Activated T-helper 1 cell treated with anti-CD3 and anti-CD28 coated beads, Interleukin-2, amount 50 U/mL, for 16 hours (primary cell): ENCODE measurements at regions not wholly inside any gene's neighbourhood (a gene's known extent, or its start where the extent isn't known, plus 50 kb on each side); places are given as distances from the start of the nearest gene placed in this dataset.

Source experiments
- DNase-seq, 2 donors: peaks; one replicate each; pipeline ENCODE4 v3.0.0-alpha.2; 2020; ENCODE audit warnings: low read depth in 1 of 2, low spot score in 1 of 2

GRCh38 chr11:80632691-80633090 lies 1191.9 kb upstream of the TENM4 start:
- DNase-seq = no peak

DNA sequence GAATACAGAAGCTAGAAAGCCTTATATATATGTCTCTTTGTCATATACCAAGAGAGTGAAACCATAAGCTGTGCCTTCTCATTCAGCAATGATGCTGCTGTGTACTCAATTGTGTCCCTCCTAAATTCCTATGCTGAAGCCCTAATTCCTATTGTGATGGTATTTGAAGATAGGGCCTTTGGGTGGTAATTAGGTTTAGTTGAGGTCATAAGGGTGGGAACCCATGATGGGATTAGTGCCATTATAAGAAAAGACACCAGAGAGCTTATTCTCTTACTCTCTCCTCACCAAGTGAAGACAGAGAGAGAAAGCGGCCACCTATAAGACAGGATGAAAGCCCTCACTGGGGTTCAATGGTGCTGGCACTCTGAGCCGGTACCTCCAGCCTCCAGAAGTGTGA lies 1191.3 kb upstream of the TENM4 start:
- DNase-seq = no peak

GRCh38 chr11:80629466-80629865 lies 1188.6 kb upstream of the TENM4 start:
- no peak for DNase-seq

DNA sequence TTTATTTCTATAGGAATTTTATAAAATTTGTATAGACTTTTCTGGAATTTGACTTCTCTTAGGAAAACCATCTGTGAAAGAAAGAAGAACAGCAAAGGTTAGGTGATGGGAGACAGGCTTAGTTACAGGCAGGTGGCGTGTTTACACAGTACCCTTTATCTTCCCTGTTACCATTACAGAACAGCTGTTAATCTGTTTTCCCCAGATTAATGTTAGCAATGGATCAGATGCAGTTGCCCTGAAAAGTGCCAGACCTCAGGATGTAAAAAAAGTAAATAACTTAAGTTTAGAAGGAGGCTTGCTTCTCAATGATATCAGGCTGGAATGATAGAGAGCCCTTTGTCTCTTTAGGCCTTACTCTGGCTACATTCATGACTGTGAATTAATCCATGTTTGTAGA lies 1186.5 kb upstream of the TENM4 start:
- no peak for DNase-seq

DNA sequence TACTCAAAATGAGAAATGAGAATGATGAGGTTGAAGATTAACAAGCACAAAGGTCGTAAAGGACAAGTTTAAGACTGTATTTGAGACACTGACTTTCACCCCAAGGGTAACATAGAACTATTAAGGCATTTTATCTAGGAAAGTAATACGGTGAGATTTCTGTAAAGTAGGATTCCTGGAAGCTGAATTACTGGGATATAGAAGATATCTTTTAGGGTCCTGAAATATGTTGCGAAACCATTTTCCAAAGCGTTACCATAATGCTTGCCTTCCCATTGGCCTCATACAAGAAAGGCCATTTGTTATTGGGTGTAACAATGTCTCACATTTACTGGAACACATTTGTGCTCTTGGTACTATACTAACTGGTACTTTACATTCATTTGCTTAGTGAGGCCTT lies 1185.9 kb upstream of the TENM4 start:
- DNase-seq = no peak

DNA sequence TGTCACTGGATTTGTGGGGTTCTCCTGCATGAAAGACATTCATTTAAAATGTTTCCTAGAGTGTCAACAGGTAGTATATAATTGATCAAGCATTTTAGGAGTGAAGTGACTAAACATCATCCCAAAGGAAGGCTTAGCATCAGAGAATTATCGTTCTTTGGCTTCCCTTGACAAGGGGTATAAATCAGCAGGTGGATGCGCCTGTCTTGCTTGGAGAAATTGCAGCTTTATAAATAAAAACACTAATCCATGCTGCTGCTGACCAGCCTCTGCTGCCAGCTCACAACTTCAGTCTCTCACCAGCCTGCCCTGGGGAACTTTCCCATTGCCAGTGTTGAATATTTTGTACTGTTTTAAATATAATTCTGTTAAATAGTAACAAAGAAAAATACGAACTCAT lies 1184.7 kb upstream of the TENM4 start:
- no peak for DNase-seq

GRCh38 chr11:80621871-80622270 lies 1181.0 kb upstream of the TENM4 start:
- no peak for DNase-seq

GRCh38 chr11:80620867-80621266 lies 1180.0 kb upstream of the TENM4 start:
- no peak for DNase-seq

GRCh38 chr11:80617156-80617555 lies 1176.3 kb upstream of the TENM4 start:
- DNase-seq = no peak

DNA sequence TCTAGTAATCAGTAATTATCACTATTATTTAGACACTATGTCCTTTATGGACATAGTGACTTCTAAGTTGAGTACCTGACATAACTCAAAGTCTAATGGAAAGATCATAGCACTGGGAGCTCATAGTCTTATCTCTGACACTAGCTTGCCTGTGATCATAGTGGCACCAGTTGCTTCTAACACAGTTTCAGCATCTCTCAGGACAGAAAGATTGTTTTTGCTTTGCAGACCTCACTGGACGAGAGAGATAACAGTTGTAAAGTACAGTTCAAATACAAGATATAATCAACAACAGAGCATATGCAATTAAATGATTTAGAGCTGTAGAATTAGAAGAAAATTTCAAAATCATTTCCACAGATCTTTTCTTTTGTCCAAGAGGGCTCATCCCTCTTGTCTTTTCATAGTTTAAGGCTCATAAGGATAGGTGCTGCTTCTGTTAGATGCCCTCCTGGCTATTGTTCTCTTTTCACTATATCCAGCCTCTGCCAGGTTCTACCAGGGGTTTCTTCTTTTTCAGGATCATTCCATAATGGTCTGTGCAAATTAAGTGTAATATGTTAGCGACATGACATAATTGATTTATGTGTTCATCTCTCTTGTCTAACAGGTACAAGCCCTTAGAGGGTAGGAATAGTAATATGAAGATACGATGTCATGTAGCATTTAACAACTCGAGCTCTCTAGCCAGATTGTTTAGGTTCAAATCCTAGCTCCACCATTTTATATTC lies 1175.4 kb upstream of the TENM4 start:
- DNase-seq = no peak

GRCh38 chr11:80613655-80614054 lies 1172.8 kb upstream of the TENM4 start:
- no peak for DNase-seq

- no peak for DNase-seq
Measured at GRCh38 chr11:80610516-80610915, 1169.7 kb upstream of the TENM4 start.

DNA sequence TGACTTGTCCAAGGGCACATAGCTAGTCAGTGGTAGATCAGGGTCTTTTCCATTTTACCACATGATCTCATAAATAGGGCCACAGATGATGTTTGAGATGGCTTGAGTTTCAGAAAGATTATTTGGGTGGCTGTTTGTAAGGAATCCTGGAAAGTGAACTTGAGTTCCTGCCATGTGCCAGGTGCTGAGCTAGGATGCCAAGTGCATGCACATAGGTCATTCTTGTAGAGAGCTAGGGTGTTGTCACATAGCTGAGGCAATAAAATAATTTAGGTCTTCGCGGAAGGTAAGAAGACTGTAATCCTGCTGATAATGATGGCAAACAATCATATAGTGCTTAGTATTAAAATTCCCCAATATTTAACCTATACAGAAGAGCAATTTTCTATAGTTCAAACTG lies 1162.6 kb upstream of the TENM4 start:
- DNase-seq = no peak

GRCh38 chr11:80598905-80599304 lies 1158.1 kb upstream of the TENM4 start:
- DNase-seq = no peak

DNA sequence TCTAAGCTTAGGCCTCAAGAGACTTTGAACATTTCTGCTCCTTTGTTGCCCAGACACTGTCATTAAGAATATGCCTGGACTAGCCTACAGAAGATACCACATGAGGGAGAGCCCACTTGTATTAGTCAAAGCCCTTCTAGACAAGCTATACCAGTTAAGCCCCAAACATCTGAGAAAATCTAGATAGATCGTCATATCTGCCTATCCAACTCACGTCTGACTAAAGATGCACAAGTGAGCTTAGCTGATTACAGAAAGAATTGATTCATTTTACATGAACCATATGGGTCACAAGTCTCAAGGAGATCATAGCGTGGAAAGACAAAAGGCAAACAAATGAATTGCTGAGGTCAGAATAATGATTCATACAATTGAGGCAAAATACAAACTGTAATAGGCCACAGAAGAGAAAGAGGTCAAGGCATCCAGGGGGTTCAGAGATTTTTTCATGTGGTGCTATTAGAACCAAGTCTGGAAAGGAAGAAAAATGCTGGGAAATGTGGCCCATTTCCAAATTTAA lies 1155.5 kb upstream of the TENM4 start:
- no peak for DNase-seq

DNA sequence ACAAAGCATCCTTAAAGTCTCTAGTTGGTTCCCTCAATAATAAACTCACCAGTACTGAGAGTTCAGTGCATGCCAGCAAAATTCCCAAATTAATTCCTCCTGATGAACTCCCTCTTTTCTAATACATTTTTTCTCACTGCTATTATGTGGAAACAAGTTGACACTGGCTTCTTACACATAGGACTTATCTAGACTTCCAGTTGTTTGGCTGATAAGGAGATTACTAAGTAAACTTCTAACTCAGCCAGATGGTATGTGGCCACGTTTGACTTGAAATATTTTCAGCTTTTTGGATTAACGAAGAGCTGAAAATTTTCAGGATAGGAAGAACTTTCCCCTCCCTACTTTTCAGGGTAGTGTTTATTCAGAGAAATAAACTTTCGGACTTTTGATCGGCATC lies 1154.2 kb upstream of the TENM4 start:
- no peak for DNase-seq

DNA sequence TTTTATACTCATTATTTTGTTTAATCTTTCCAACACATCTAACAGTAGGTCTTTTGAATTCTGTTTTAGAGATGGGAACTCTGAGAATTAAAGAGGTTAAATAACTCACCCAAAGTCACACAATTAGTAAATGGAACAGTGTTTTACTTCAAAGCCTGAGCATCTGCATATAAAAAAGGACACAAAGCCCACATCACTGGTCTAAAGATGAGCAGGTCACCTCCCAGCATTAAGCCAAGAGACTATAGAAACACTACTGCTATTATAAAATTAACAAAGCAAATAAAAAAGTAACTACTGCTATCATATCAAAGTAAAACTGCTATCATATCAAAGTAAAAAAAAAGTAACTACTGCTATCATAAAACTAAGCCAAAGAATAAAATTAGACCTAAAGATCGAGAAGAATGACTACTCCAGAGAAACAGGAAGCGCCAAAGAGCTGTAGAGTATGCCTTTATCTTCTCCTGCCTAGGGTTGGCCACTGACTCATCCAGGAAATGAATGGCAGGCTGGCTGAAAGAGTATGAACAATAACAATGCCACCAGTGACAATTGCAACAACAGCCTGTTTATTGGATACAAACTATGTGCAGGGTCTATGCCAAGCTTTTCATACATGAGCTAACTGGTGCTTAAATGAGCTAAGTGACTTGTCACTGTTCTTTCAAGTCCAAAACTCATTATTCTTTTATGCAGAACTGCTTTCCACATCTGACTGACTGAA lies 1153.0 kb upstream of the TENM4 start:
- DNase-seq = no peak

GRCh38 chr11:80592546-80592945 lies 1151.7 kb upstream of the TENM4 start:
- DNase-seq = no peak

GRCh38 chr11:80587906-80588305 lies 1147.1 kb upstream of the TENM4 start:
- no peak for DNase-seq

DNA sequence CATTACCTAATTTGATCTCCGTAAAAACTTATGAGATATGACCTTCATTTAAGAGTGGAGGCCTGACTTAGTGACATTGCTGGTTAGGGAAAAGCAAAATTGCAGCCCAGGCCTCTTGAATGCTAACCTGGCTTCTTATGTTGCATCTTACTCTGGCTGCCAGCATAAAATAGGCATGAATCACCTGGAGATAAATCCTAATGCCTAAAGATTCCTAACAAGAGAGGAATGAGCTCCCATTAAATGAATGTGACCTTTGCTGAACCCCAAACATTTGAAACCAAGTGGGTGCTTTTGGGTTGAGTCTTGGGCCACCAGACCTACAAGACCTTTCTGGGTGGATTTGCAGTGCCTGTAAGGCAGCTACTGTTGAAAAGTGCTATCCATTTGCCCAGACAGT lies 1145.6 kb upstream of the TENM4 start:
- DNase-seq = no peak

DNA sequence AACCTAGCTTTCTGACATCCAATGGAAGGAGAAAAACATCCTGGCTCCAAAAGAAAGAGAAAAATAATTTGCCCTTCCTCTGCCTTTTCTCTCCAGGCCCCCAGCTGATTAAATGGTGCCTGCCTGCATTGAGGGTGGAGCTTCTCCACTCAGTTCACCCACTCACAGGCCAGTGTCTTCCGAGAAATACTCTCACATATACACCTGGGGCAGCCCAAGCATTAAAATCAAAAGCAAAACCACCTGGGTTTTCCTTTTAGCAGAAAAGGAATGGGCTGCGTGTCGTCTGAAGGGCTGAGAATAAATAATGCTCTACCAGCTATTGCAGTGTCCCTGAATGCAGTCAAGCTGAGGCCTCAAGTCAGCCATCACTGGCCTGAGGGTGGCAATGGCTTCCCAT lies 1143.8 kb upstream of the TENM4 start:
- no peak for DNase-seq

DNA sequence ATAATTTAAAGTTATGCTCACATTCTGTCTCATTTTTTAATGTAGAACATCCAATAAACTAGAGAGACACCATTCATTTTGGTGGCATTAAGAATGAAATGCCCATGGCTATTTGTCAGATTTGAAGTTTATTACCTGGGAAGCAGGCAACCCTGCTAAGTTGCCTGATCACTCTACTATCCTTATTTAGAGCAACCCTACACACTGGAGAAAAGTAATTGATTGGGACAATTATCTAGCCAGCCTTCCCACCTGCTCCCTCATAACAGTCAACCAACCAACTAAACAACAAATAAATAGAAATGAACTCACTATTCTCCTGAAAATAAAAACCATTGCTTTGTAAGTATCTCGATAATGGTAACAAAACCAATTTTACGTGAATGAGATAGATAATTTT lies 1129.0 kb upstream of the TENM4 start:
- DNase-seq = no peak

- no peak for DNase-seq
Measured at GRCh38 chr11:80565231-80565630, 1124.4 kb upstream of the TENM4 start.
